BE2C (cell line): ENCODE measurements at regions not wholly inside any gene's neighbourhood (a gene's known extent, or its start where the extent isn't known, plus 50 kb on each side); places are given as distances from the start of the nearest gene placed in this dataset.

Experiments
- DNase-seq: peaks from one replicate; pipeline ENCODE4 v3.0.0-alpha.2; 2020
- H3K27me3 ChIP-seq: fragments of 250-450 bp; sonication (Bioruptor Pico); 2 replicates; pipeline ENCODE4 v1.5.1; 2020; ENCODE audit warnings: mild to moderate bottlenecking
- H3K36me3 ChIP-seq: fragments of 250-450 bp; sonication (Bioruptor Pico); 2 replicates; pipeline ENCODE4 v1.5.1; 2020; ENCODE audit warnings: mild to moderate bottlenecking
- H3K4me1 ChIP-seq: fragments of 250-450 bp; sonication (Bioruptor Pico); 2 replicates; pipeline ENCODE4 v1.5.1; 2020
- H3K4me3 ChIP-seq: 2 replicates; pipeline ENCODE4 v1.5.1; 2011; ENCODE audit warnings: low read depth, low read length
- H3K9me3 ChIP-seq: fragments of 250-450 bp; sonication (Bioruptor Pico); 2 replicates; pipeline ENCODE4 v1.5.1; 2020
- TF ChIP-seq, protein P1 (sequence below): IDR thresholded peaks from 2 replicates; pipeline ENCODE4 v1.5.1; 2012; ENCODE audit warnings: mild to moderate bottlenecking, low read depth, low read length

DNA sequence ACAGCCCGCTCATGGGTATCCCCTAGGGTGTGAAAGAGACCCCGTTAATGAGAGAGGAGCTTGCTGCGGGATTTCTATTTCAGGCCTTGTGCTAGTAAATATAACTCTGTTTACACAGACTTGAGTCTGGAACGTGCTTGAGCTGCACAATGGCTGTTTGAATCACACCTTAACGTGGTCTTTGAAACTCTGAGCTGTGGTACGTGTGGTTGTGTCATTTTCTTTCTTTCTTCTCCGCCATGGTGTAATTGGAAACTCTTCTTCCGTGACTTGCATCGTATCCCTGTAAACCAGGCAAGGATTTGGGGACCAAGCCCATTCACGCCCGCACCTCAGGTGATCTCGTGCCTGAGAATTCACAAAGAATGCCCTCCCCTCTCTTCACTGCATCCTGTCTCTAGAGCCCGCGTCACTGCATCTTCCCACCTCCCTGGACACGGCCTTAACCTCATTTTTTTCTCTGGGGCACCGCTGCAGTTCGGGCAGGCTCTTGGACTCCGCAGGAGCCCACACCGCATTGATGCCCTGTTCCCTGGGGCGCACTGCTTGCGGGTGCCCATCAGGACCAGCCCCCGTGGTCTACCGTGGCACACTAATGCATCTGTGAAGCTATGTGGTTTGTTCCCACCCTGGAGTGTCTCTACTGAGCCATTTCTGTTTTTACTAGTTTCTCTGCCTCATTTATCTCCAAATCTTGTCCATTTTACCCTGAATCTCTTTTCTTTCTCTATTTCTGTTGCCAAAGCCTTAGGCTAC lies 78.4 kb upstream of the PARP11 start:
- no peaks in the 10 kb centered on the region for H3K9me3 ChIP-seq
- H3K27me3 ChIP-seq = peaks cover 23% of the 10 kb centered on the region
- H3K4me1 ChIP-seq = no peaks in the 10 kb centered on the region
- TF ChIP-seq, protein P1, sequence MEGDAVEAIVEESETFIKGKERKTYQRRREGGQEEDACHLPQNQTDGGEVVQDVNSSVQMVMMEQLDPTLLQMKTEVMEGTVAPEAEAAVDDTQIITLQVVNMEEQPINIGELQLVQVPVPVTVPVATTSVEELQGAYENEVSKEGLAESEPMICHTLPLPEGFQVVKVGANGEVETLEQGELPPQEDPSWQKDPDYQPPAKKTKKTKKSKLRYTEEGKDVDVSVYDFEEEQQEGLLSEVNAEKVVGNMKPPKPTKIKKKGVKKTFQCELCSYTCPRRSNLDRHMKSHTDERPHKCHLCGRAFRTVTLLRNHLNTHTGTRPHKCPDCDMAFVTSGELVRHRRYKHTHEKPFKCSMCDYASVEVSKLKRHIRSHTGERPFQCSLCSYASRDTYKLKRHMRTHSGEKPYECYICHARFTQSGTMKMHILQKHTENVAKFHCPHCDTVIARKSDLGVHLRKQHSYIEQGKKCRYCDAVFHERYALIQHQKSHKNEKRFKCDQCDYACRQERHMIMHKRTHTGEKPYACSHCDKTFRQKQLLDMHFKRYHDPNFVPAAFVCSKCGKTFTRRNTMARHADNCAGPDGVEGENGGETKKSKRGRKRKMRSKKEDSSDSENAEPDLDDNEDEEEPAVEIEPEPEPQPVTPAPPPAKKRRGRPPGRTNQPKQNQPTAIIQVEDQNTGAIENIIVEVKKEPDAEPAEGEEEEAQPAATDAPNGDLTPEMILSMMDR = no peak
- H3K4me3 ChIP-seq = no peak overlapping the region
- no peak for DNase-seq
- no peaks in the 10 kb centered on the region for H3K36me3 ChIP-seq

DNA sequence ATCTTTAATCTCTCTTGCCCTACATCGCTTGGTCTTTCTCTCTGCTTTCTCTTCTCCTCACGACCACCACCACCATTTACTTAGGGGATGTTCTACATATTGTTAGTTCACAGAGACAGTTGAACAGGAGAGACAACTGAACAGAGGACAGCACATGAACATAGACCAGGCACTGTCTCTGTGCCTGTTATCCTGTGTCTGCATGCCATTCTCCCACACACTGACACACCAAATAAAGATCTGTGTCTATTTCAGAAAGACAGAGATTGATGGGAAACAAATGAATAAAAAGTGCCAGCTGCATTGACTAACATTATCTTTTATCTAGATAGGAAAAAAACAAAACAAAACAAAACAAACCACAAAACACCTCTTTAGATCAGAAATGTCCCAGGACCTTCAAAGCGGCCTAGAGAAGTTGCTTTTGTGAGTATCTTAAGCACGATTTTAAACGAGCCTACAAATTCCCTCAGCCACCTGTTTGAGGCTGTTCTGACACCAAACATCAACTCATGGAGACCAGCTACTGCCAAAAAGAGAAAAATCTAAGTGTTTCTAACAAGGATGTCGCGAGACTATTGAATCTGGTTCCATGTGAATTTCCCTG lies 77.6 kb upstream of the PARP11 start:
- Histone ChIP-seq H3K9me3 (no peaks in the 10 kb centered on the region), H3K4me1 (no peaks in the 10 kb centered on the region), H3K27me3 (peaks cover 23% of the 10 kb centered on the region), H3K36me3 (no peaks in the 10 kb centered on the region), H3K4me3 (no peak overlapping the region)
- no peak for DNase-seq
- TF ChIP-seq, protein P1 = no peak

DNA sequence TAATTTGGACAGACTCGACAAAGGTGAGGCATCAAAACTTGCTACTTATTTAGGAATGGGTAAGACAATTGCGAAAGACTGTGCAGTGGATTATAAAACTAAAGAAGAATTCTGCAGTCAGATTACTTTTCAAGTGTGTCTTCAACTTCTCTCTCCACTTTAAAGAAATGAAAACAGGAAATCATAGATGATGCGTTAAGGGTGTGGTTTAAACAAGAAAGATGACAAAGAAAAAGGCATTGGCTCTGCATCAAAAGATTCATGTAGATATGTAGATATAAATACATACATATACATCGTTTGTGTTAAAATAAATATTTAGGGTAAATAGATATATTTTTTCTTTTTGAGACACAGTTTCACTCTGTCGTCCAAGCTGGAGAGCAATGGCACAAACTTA lies 74.6 kb upstream of the PARP11 start:
- H3K4me1 ChIP-seq = no peaks in the 10 kb centered on the region
- no peak overlapping the region for H3K4me3 ChIP-seq
- H3K36me3 ChIP-seq = no peaks in the 10 kb centered on the region
- DNase-seq = no peak
- no peaks in the 10 kb centered on the region for H3K9me3 ChIP-seq
- TF ChIP-seq, protein P1 = no peak
- H3K27me3 ChIP-seq = peaks cover 27% of the 10 kb centered on the region

DNA sequence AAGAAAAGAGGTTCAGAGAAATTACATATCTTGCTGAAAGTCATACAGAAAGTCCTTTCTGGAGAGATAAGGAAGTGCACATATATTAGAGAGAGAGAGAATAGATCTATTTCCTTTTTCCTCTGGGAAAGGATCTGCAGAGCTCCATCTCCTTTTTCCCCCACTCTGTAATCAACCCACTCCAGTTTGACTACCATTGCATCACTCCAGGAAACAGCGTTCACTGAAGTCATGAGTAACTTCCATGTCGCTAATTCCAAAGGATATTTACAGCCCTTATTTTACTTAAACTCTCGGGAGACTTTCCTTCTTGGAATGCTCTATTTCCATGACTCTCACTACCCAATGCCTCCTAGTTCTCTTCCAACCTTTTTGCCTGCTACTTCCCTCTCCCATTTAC lies 72.5 kb upstream of the PARP11 start:
- no peak for DNase-seq
- TF ChIP-seq, protein P1 = no peak
- no peak overlapping the region for H3K4me3 ChIP-seq
- H3K9me3 ChIP-seq = no peaks in the 10 kb centered on the region
- H3K36me3 ChIP-seq = no peaks in the 10 kb centered on the region
- no peaks in the 10 kb centered on the region for H3K4me1 ChIP-seq
- peaks cover 20% of the 10 kb centered on the region for H3K27me3 ChIP-seq

DNA sequence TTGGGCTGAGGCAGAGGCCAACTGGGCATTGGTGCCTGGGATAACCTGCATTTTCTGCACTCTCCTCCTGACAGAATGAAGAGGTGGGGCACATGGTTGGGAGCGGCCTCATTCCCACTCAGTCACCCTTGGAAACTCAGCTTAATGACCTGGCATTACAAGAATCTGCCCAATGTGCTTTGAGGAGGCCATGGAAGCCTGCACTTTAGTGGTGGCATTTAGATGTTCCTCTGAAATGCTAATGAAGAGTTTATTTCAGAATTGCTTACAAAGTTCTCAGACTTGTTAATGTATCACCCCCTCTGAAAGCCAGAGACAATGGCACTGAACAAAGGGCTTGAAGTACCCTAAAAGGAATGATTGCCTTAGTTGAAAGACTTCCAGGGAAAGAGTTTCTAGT lies 71.4 kb upstream of the PARP11 start:
- H3K27me3 ChIP-seq = peaks cover 17% of the 10 kb centered on the region
- H3K36me3 ChIP-seq = no peaks in the 10 kb centered on the region
- TF ChIP-seq, protein P1 = no peak
- DNase-seq = no peak
- no peak overlapping the region for H3K4me3 ChIP-seq
- H3K9me3 ChIP-seq = no peaks in the 10 kb centered on the region
- H3K4me1 ChIP-seq = no peaks in the 10 kb centered on the region

DNA sequence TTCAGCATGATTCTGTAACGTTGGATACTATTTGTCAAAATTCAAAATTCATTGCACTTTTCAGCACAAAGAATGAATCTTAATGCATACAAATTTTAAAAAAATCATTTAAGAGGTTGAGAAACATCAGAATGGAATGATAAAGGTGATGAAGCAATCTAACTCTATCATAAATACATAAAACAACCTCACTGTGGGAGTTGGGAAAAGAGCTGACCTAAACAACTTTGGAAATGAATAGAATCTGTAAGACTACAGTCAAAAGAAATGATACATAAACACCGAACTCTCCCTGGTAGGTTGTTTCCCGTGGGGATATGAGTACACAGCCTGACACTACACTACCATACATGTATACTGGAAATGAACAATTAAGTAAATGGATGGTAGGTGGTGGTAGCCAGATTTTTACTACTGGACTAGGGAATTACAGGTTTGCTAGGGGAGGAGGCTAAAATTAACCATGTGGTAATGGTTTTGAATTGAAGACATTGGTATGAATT lies 64.9 kb upstream of the PARP11 start:
- Histone ChIP-seq H3K4me1 (no peaks in the 10 kb centered on the region), H3K4me3 (no peak overlapping the region), H3K27me3 (peaks cover 14% of the 10 kb centered on the region), H3K36me3 (no peaks in the 10 kb centered on the region), H3K9me3 (no peaks in the 10 kb centered on the region)
- TF ChIP-seq, protein P1 = no peak
- DNase-seq = no peak
